ENCODE measurements at regions not wholly inside any gene's neighbourhood (a gene's known extent, or its start where the extent isn't known, plus 50 kb on each side); places are given as distances from the start of the nearest gene placed in this dataset.

- TF ChIP-seq CTCF (IDR thresholded peaks at IDR 0.05) (no peak), POLR2A (IDR thresholded peaks at IDR 0.05) (no peak)
Observed at GRCh38 chr2:62287282-62287681, 91.4 kb downstream of the B3GNT2 start.

Measured in Peyer's patch (tissue), 4 donors.